Urinary bladder (tissue), 3 donors: ENCODE measurements at regions not wholly inside any gene's neighbourhood (a gene's known extent, or its start where the extent isn't known, plus 50 kb on each side); places are given as distances from the start of the nearest gene placed in this dataset.

ENCODE experiments used
- DNase-seq: peaks from one replicate; pipeline ENCODE4 v3.0.0-alpha.2; 2015; ENCODE audit errors: extremely low spot score
- H3K27ac ChIP-seq: one replicate; pipeline ENCODE4 v1.5.1; 2013; ENCODE audit warnings: low read depth, mild to moderate bottlenecking, moderate library complexity
- H3K36me3 ChIP-seq: one replicate; pipeline ENCODE4 v1.6.1; 2013; ENCODE audit warnings: mild to moderate bottlenecking, moderate library complexity; ENCODE audit not compliant: insufficient read depth
- H3K4me1 ChIP-seq: one replicate; pipeline ENCODE4 v1.6.1; 2013; ENCODE audit warnings: mild to moderate bottlenecking, moderate library complexity; ENCODE audit not compliant: insufficient read depth
- H3K4me3 ChIP-seq: one replicate; pipeline ENCODE4 v1.5.1; 2013; ENCODE audit warnings: low read depth, low read length
- WGBS: extraction: QIAGEN DNeasy Blood & Tissue Kit; methylation state at CpG from one replicate; pipeline ENCODE4 v1.1.7; 2013; 5-methylcytosine and 5-hydroxymethylcytosine counted together
- donor health status: healthy with polysubstance abuse.
- donor health status: healthy.

GRCh38 chr1:239255628-239256160, 130.7 kb upstream of the CHRM3 start:
- no peak overlapping the region for H3K27ac ChIP-seq
- no peaks in the 10 kb centered on the region for H3K36me3 ChIP-seq
- no peak overlapping the region for H3K4me3 ChIP-seq
- 94% methylated on average over 22 of the region's 22 CpGs for WGBS
- no peak for DNase-seq
- no peaks in the 10 kb centered on the region for H3K4me1 ChIP-seq

- Histone ChIP-seq H3K27ac (no peak overlapping the region), H3K36me3 (no peaks in the 10 kb centered on the region), H3K4me3 (no peak overlapping the region), H3K4me1 (no peaks in the 10 kb centered on the region)
- no peak for DNase-seq
- WGBS: 86% methylated on average over 4 of the region's 4 CpGs
These were observed 131.4 kb upstream of the CHRM3 start for GRCh38 chr1:239254999-239255398.

GRCh38 chr1:239253032-239253431, 133.3 kb upstream of the CHRM3 start:
- Histone ChIP-seq H3K27ac (no peak overlapping the region), H3K4me3 (no peak overlapping the region), H3K4me1 (no peaks in the 10 kb centered on the region), H3K36me3 (no peaks in the 10 kb centered on the region)
- no peak for DNase-seq
- WGBS: 53% methylated on average over 3 of the region's 3 CpGs

- no peak for DNase-seq
- WGBS: 85% methylated on average over 5 of the region's 5 CpGs
- H3K27ac ChIP-seq: no peak overlapping the region
- no peaks in the 10 kb centered on the region for H3K36me3 ChIP-seq
- no peaks in the 10 kb centered on the region for H3K4me1 ChIP-seq
- no peak overlapping the region for H3K4me3 ChIP-seq
These were observed 135.9 kb upstream of the CHRM3 start for GRCh38 chr1:239250353-239251035.

- no peaks in the 10 kb centered on the region for H3K36me3 ChIP-seq
- no peak overlapping the region for H3K4me3 ChIP-seq
- no peak for DNase-seq
- H3K27ac ChIP-seq: no peak overlapping the region
- no peaks in the 10 kb centered on the region for H3K4me1 ChIP-seq
These were observed 139.1 kb upstream of the CHRM3 start for GRCh38 chr1:239247285-239247684.

GRCh38 chr1:239244084-239244483, 142.3 kb upstream of the CHRM3 start:
- Histone ChIP-seq H3K36me3 (no peaks in the 10 kb centered on the region), H3K4me3 (no peak overlapping the region), H3K4me1 (no peaks in the 10 kb centered on the region), H3K27ac (no peak overlapping the region)
- no peak for DNase-seq
- WGBS: 96% methylated on average over 2 of the region's 2 CpGs

- 76% methylated on average over 2 of the region's 2 CpGs for WGBS
These were observed 143.4 kb upstream of the CHRM3 start for GRCh38 chr1:239243006-239243405.

GRCh38 chr1:239242404-239242803, 144.0 kb upstream of the CHRM3 start:
- Histone ChIP-seq H3K4me3 (no peak overlapping the region), H3K4me1 (no peaks in the 10 kb centered on the region), H3K36me3 (no peaks in the 10 kb centered on the region), H3K27ac (no peak overlapping the region)
- no peak for DNase-seq

More at GRCh38 chr1:239243006-239243405, 143.4 kb upstream of the CHRM3 start:
- H3K4me1 ChIP-seq: no peaks in the 10 kb centered on the region
- no peak overlapping the region for H3K27ac ChIP-seq
- H3K4me3 ChIP-seq: no peak overlapping the region
- DNase-seq: no peak
- H3K36me3 ChIP-seq: no peaks in the 10 kb centered on the region

- Histone ChIP-seq H3K4me1 (no peaks in the 10 kb centered on the region), H3K36me3 (no peaks in the 10 kb centered on the region), H3K4me3 (no peak overlapping the region), H3K27ac (no peak overlapping the region)
- WGBS: 78% methylated on average over 3 of the region's 3 CpGs
- DNase-seq: no peak
These were observed 145.6 kb upstream of the CHRM3 start for GRCh38 chr1:239240736-239241135.

- Histone ChIP-seq H3K36me3 (no peaks in the 10 kb centered on the region), H3K4me1 (no peaks in the 10 kb centered on the region), H3K4me3 (no peak overlapping the region), H3K27ac (no peak overlapping the region)
- no peak for DNase-seq
These were observed 146.8 kb upstream of the CHRM3 start for GRCh38 chr1:239239529-239239928.

GRCh38 chr1:239237912-239238311, 148.5 kb upstream of the CHRM3 start:
- no peaks in the 10 kb centered on the region for H3K36me3 ChIP-seq
- no peaks in the 10 kb centered on the region for H3K4me1 ChIP-seq
- no peak overlapping the region for H3K4me3 ChIP-seq
- no peak overlapping the region for H3K27ac ChIP-seq
- DNase-seq: no peak
- WGBS: 82% methylated on average over 9 of the region's 9 CpGs

GRCh38 chr1:239233626-239234025, 152.7 kb upstream of the CHRM3 start:
- Histone ChIP-seq H3K36me3 (no peaks in the 10 kb centered on the region), H3K4me3 (no peak overlapping the region), H3K4me1 (no peaks in the 10 kb centered on the region), H3K27ac (no peak overlapping the region)
- 65% methylated on average over 2 of the region's 2 CpGs for whole genome bisulfite sequencing
- no peak for DNase-seq

- 76% methylated on average over 2 of the region's 2 CpGs for WGBS
- Histone ChIP-seq H3K4me3 (no peak overlapping the region), H3K36me3 (no peaks in the 10 kb centered on the region), H3K4me1 (no peaks in the 10 kb centered on the region), H3K27ac (no peak overlapping the region)
- DNase-seq: no peak
These were observed 153.4 kb upstream of the CHRM3 start for GRCh38 chr1:239232921-239233320.

GRCh38 chr1:239228451-239228850, 157.9 kb upstream of the CHRM3 start:
- Histone ChIP-seq H3K36me3 (no peaks in the 10 kb centered on the region), H3K4me1 (no peaks in the 10 kb centered on the region), H3K27ac (no peak overlapping the region), H3K4me3 (no peak overlapping the region)
- no peak for DNase-seq

- no peaks in the 10 kb centered on the region for H3K4me1 ChIP-seq
- no peaks in the 10 kb centered on the region for H3K36me3 ChIP-seq
- 89% methylated on average over 2 of the region's 2 CpGs for WGBS
These were observed 161.0 kb upstream of the CHRM3 start for GRCh38 chr1:239225396-239225795.

More at GRCh38 chr1:239225396-239225795, 161.0 kb upstream of the CHRM3 start:
- no peak overlapping the region for H3K27ac ChIP-seq
- no peak for DNase-seq
- no peak overlapping the region for H3K4me3 ChIP-seq
